ENCODE measurements at regions not wholly inside any gene's neighbourhood (a gene's known extent, or its start where the extent isn't known, plus 50 kb on each side); places are given as distances from the start of the nearest gene placed in this dataset.

- no peak for TF ChIP-seq EZH2phosphoT487 (IDR thresholded peaks at IDR 0.05; ENCODE audit: borderline replicate concordance)
- no peak for TF ChIP-seq EZH2 (IDR thresholded peaks at IDR 0.05)
- TF ChIP-seq POLR2A (IDR thresholded peaks at IDR 0.05; ENCODE audit: borderline replicate concordance, extremely low read depth, insufficient read depth, insufficient read length): no peak
- TF ChIP-seq POLR2AphosphoS5 (IDR thresholded peaks at IDR 0.05; ENCODE audit: low read depth, low read length): no peak
- TF ChIP-seq EGR1 (IDR thresholded peaks at IDR 0.05; ENCODE audit: low read depth): no peak
- TF ChIP-seq CTCF (IDR thresholded peaks at IDR 0.05 in 2 of 3, conservative IDR thresholded peaks at IDR 0.05 in 1 of 3; ENCODE audit: borderline replicate concordance in 1 of 3, insufficient read depth in 1 of 3, low read depth in 2 of 3, low read length in 2 of 3): no peak
Measured at GRCh38 chr3:146892041-146892440, 286.9 kb upstream of the PLSCR5 start.
